ENCODE measurements at regions not wholly inside any gene's neighbourhood (a gene's known extent, or its start where the extent isn't known, plus 50 kb on each side); places are given as distances from the start of the nearest gene placed in this dataset.
"Not testable (repeated sequence)": the region's sequence is repeated elsewhere in the genome, so short reads cannot be mapped to it uniquely, and the experiment has no call there.

GRCh38 chr14:83830316-83830715 is 1699.6 kb upstream of the FLRT2 start:
- DNase-seq (ENCODE audit: low spot score): no peak

DNA sequence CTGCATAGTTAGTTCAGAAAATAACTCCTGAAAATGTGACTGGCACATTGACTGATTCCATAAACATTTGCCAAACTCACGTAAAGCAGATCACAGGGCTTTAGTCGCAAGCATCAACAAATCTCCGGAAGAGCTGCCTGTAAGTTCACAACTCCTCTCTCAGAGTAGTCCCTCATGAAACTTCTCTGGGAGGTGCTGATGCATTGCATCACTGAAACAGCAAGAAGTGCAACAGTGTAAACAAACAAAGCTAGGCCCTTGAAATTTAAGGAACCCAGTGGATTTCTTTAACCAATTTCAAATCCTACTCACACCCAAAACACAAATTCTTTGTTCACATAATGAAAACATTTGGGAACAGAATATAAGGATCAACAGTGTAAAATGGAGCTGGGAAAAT is 1691.7 kb upstream of the FLRT2 start:
- no peak for DNase-seq (ENCODE audit: low spot score)

GRCh38 chr14:83842547-83842946 is 1687.4 kb upstream of the FLRT2 start:
- no peak for DNase-seq (ENCODE audit: low spot score)

GRCh38 chr14:83847102-83847501 is 1682.8 kb upstream of the FLRT2 start:
- no peak for DNase-seq (ENCODE audit: low spot score)

DNA sequence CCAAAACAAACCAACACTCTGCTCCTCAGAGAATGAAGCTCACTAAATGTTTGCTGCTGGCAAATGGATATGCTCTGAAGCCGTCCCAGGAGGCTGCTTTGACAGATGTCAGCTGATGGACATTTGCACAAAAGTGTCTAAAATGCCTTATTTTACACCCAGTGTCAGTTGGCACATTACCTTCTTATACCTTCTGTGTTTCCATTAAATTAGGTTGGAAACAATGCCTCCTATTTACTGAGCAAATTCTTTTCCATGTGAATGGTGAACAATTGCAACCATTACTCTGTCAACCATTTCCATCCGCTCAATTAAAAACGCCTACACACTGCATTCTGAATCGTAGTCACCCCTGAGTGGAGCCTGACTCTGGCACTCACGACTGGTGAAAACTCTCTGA is 1679.9 kb upstream of the FLRT2 start:
- no peak for DNase-seq (ENCODE audit: low spot score)

DNA sequence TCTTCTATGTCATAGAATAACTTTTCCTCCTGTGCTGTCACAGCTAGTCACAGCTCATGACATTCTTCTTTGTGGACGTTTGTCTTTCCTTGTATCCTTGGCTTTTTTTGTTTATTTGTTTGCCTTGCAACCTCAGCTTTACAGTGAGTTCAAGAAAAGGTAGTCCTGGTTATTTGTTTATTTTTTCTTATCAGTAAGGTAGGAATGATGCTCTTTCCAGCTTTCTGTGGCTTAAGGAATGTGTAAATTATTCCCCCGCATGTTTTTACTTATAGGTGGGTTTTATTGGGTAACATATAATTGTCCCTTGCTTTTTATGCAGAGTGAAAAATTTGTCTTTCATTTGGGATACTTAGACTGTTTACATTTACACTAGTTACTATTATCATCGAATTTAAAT is 1673.6 kb upstream of the FLRT2 start:
- no peak for DNase-seq (ENCODE audit: low spot score)

DNA sequence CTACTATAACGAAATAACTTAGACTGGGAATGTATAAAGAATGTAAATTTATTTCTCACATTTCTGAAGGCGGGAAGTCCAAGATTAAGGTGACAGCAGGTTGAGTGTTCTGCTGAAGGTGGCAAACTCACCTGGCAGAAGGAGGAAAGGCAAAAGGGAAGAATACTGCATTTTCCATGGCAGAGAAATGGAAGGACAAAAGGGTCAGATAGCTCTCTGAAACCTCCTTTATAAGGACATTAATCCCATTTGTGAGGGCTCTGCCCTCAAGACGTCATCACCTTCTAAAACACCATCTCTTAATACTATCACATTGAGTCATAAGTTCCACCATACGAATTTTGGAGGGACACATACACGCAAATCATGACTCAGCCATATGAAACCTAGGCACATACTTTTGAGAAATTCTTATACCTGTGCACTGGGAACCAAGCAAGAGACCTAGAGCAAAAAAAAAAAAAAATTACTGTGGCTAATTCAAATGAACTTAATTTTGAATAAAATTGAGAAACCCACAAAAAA is 1669.3 kb upstream of the FLRT2 start:
- no peak for DNase-seq (ENCODE audit: low spot score)

GRCh38 chr14:83863042-83863774 is 1666.7 kb upstream of the FLRT2 start:
- DNase-seq (ENCODE audit: low spot score): no peak

DNA sequence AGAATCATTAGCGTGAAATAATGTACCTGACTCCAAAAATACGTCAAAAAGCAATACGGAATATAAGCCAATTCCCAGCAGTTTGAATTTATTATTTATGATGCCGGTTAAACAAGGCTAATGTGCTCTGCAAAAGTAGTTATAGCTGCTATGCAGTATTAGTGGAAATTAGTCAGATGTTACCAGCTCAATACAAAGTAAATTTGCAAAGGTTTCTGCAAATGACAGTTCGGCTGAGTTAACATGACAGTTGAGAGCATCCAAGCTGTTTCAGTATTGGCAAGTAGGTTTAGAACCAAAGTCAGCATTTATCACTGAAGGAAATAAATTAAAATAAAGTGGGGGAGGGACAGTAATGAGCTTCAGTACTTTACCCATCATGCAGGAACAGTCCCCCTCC is 1665.8 kb upstream of the FLRT2 start:
- no peak for DNase-seq (ENCODE audit: low spot score)

DNA sequence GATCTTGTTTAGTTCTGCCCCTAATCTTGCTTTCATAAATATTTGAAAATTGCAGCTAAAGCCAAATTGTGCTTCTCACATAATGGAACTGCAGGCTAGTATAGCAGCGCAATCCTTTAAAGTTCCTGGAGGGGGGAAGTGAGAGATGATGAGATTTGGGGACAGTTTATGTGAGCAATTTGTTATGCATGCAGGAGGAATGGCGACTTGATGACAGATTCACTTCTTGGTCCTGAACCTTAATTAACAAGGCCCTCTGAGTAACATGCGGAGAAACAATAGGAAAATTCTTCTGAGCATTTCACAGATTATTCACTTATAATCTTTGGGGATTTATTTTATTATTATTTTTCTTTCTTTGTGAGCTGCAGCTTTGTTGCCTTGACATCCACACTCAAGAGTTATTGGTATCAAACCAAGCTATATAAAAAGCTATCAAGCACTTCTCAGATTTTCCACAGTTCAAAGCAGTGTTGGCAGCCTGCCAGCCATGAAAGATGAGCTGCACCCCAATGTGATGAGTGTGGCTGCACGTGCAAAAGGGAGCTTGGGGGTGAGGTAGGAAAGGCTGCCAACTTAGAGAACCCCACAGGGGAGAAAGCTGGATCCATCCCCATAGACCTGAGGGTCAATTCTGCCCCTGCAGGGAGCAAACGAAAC is 1662.2 kb upstream of the FLRT2 start:
- no peak for DNase-seq (ENCODE audit: low spot score)

DNA sequence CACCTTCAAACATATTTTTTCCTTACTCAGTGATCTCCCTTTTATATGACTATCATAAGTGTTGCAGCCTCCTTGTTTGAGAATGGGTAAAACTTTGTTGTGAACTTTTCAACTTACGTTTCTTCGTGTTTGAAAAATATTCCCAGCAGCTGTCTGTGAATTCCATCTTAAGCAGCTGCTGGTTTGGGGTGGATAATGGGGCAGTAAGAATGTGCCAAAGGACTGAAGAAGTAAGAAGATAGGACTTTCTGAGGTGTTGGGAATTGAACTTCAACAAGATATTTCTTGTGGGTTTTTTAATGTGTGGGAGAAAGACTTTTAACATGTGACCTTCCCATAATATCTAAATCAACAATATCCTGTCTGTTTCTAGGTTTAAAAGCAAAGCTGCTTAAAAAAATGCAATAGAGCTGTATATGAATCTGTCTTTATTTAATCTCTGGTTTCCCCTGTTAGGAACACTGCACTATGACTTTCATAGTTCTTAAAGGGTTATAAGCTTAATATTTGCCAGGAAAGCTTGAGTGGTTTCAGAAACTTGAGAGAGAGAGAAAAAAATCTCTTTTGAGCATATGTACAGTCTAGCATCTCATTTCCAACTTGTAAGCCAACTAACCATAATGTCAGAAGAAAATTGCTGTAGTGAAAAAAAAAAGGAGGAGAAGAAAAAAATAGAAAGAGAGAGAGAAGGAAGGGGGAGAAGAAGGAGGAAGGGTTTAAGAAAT is 1659.2 kb upstream of the FLRT2 start:
- DNase-seq (ENCODE audit: low spot score): no peak

- no peak for DNase-seq (ENCODE audit: low spot score)
Measured at GRCh38 chr14:83873669-83874068, 1656.3 kb upstream of the FLRT2 start.

DNA sequence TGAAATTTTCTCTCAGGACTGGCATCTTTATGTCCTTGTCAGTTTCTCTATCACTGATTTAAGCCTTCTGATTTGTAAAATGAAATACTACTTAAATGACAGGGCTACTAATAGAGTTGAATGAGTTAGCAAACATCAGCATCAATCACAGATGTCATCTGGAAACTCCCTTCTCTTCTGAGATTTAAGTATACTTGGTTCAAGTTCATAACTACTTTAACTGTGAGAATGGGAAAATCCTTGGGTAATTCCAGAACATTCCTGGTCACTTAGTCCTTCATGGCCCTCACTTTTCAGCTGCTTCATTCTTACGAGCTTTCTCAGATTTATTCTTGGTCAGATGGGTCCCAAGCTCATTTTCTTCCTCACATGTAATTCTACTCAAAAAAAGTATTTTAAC is 1655.3 kb upstream of the FLRT2 start:
- no peak for DNase-seq (ENCODE audit: low spot score)

- DNase-seq (ENCODE audit: low spot score): no peak
Measured at GRCh38 chr14:83883732-83884131, 1646.2 kb upstream of the FLRT2 start.

- DNase-seq (ENCODE audit: low spot score): no peak
Measured at GRCh38 chr14:83885837-83886293, 1644.1 kb upstream of the FLRT2 start.

GRCh38 chr14:83887866-83888265 is 1642.1 kb upstream of the FLRT2 start:
- DNase-seq (ENCODE audit: low spot score): no peak

DNA sequence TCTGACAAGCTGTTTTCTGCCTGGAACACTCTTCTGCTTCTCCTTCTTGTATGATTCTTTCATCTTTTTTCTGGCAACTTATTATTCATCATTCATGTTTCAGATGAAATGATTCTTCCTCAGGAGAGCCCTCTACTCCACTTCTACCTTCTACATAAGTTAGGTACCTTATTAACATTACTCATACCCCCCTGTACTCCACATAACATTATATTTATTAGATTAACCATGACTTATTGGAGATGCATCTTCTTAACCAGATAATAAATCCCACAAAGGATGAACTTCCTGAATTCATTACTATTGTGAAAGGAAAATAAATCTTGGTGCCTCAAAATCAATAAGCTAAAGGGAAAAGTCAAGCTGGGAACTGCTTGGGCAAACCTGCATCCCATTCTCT is 1636.5 kb upstream of the FLRT2 start:
- DNase-seq (ENCODE audit: low spot score): no peak

GRCh38 chr14:83894568-83894967 is 1635.4 kb upstream of the FLRT2 start:
- no peak for DNase-seq (ENCODE audit: low spot score)

GRCh38 chr14:83898558-83898957 is 1631.4 kb upstream of the FLRT2 start:
- not testable (repeated sequence) for DNase-seq (ENCODE audit: low spot score)

DNA sequence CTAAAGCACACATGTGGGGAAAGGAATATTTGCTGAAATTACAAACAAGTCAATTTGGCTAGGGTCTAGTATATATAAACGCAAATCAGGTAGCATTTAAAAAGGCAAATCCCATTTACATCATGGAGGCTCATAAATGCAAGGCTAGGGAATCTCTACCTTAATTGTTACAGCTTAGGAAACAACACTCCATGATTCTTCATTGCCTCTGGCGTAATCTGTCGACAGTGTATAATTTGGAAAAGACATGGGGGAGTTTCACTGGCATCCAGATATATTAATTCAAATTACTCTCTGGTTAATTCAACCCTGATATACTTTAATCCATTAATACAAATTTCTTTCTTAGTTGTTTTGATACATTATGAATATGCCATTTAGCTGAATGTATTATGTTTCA is 1630.2 kb upstream of the FLRT2 start:
- DNase-seq (ENCODE audit: low spot score): no peak

DNA sequence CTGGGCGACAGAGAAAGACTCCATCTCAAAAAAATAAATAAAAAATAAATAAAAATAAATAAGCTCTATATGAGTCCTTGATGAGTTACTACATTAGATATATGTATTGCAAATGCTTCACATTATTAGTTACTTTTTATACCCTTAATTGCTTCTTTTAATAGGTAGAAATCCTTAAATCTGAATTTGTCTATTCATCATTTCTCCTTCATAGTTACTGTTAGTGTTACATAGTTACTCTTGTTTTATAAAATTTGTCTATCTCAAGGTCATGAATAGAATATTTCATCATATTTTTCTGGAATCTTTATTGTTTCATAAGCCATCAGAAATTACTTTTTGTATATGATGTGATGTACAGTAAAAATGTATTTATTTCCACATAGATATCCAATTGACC is 1624.8 kb upstream of the FLRT2 start:
- DNase-seq (ENCODE audit: low spot score): no peak

- DNase-seq (ENCODE audit: low spot score): no peak
Measured at GRCh38 chr14:83908419-83908818, 1621.5 kb upstream of the FLRT2 start.

DNA sequence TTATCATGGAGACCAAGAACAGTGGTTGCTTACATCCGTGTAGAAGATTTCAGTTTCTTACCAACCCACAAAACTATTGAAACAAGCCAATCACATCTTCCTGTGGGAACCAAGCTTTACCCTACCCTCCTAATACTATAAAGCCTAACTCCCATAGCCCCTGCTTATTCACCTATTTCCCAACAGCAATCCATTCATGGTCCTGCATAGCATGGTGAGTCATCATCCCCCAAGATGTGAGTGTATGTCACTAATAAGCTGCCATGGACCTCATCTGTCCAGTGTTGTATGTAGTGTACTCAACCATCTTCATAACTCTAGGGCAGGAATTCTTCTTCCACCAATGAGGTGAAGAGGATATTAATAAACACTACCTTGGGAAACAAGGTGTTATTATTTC is 1620.4 kb upstream of the FLRT2 start:
- no peak for DNase-seq (ENCODE audit: low spot score)

Data from globus pallidus (tissue), 1 donor.